Thyroid gland (tissue), 4 donors: ENCODE measurements at regions not wholly inside any gene's neighbourhood (a gene's known extent, or its start where the extent isn't known, plus 50 kb on each side); places are given as distances from the start of the nearest gene placed in this dataset.

Source experiments
- CTCF ChIP-seq, 6 experiments: fragments of 200-600 bp in 3 of 6; fragments of 450-650 bp in 3 of 6; sonication (generic) in 3 of 6; IDR thresholded peaks; one replicate each; pipeline ENCODE4 v1.5.1; 2016 to 2019; ENCODE audit warnings: antibody characterized with exemption in 6 of 6, mild to moderate bottlenecking in 2 of 6, inconsistent platforms in 1 of 6, moderate library complexity in 1 of 6
- POLR2A ChIP-seq, 2 donors: fragments of 450-650 bp; IDR thresholded peaks; one replicate each; pipeline ENCODE4 v1.6.1; 2017; ENCODE audit warnings: antibody characterized with exemption in 2 of 2, mild to moderate bottlenecking in 2 of 2, moderate library complexity in 1 of 2

GRCh38 chr7:70940597-70940996 is 191.3 kb upstream of the GALNT17 start:
- TF ChIP-seq CTCF (IDR thresholded peaks at IDR 0.05) (no peak), POLR2A (IDR thresholded peaks at IDR 0.05) (no peak)
